Spleen (tissue), 11 donors: ENCODE measurements at regions not wholly inside any gene's neighbourhood (a gene's known extent, or its start where the extent isn't known, plus 50 kb on each side); places are given as distances from the start of the nearest gene placed in this dataset.

Experiments used
- DNase-seq: peaks from one replicate; pipeline ENCODE4 v3.0.0-alpha.2; 2020
- H3K27ac ChIP-seq, 8 donors: fragments of 200-600 bp; sonication (generic) in 7 of 8; 1 replicate in 4 of 8; 2 replicates in 4 of 8; pipeline versions ENCODE4 v1.5.0 to v1.8.0; 2016 to 2021; ENCODE audit warnings: inconsistent platforms in 4 of 8, mild to moderate bottlenecking in 4 of 8, moderate library complexity in 1 of 8
- H3K27me3 ChIP-seq, 7 donors: fragments of 200-600 bp; sonication (generic) in 6 of 7; replicated peaks in 1 of 7; 1 replicate in 4 of 7; 2 replicates in 3 of 7; pipeline versions ENCODE4 v1.5.0 to v1.8.0; 2016 to 2021; ENCODE audit warnings: inconsistent platforms in 3 of 7, mild to moderate bottlenecking in 1 of 7
- H3K36me3 ChIP-seq, 6 donors: fragments of 200-600 bp; sonication (generic) in 5 of 6; 1 replicate in 4 of 6; 2 replicates in 2 of 6; pipeline versions ENCODE4 v1.5.0 to v1.8.0; 2016 to 2021; ENCODE audit warnings: inconsistent platforms in 2 of 6
- H3K4me1 ChIP-seq, 6 donors: fragments of 200-600 bp; sonication (generic) in 5 of 6; 1 replicate in 3 of 6; 2 replicates in 3 of 6; pipeline versions ENCODE4 v1.5.0 to v1.8.0; 2016 to 2021; ENCODE audit warnings: inconsistent platforms in 3 of 6
- H3K4me3 ChIP-seq, 8 donors: fragments of 200-600 bp; sonication (generic) in 7 of 8; 1 replicate in 4 of 8; 2 replicates in 4 of 8; pipeline versions ENCODE4 v1.5.0 to v1.8.0; 2016 to 2021; ENCODE audit warnings: inconsistent platforms in 4 of 8, mild to moderate bottlenecking in 4 of 8, moderate library complexity in 2 of 8
- H3K9me3 ChIP-seq, 8 donors: fragments of 200-600 bp; sonication (generic) in 7 of 8; 1 replicate in 4 of 8; 2 replicates in 4 of 8; pipeline versions ENCODE4 v1.5.0 to v1.8.0; 2016 to 2021; ENCODE audit warnings: inconsistent platforms in 4 of 8
- CTCF ChIP-seq, 11 experiments: fragments of 200-600 bp in 7 of 11; fragments of 450-650 bp in 4 of 11; sonication (generic) in 4 of 11; IDR thresholded peaks in 8 of 11; conservative IDR thresholded peaks in 3 of 11; 1 replicate in 7 of 11; 2 replicates in 4 of 11; pipeline versions ENCODE4 v1.4.0 to v1.8.0; 2016 to 2021; ENCODE audit warnings: antibody characterized with exemption in 11 of 11, inconsistent platforms in 4 of 11, mild to moderate bottlenecking in 1 of 11
- POLR2A ChIP-seq, 3 donors: fragments of 450-650 bp; IDR thresholded peaks; one replicate each; pipeline ENCODE4 v1.5.1; 2017; ENCODE audit warnings: antibody characterized with exemption in 3 of 3, mild to moderate bottlenecking in 1 of 3
- POLR2AphosphoS5 ChIP-seq, 3 donors: sonication (generic); formaldehyde crosslinking; IDR thresholded peaks; one replicate each; pipeline ENCODE4 v1.5.1; 2017; ENCODE audit warnings: antibody characterized with exemption in 3 of 3
- WGBS, 5 donors: extraction: QIAGEN DNeasy Blood & Tissue Kit in 3 of 5; methylation state at CpG; one replicate each; pipeline versions ENCODE4 v1.1.5 to v1.1.7; 2013 to 2018; 5-methylcytosine and 5-hydroxymethylcytosine counted together
- intact Hi-C: fragments of 100-400 bp; cut with DNase I; formaldehyde crosslinking; loops from one replicate; pipeline ENCODE4 v1.15.0; 2023; ENCODE audit warnings: low total_unique reads
- donor health status: healthy with polysubstance abuse.
- donor health status: DM: no; HTN: no; CAD: no; lungs with moderate emphysema.
- donor health status: DM: no; HTN: no; CAD: no.
- donor health status: Bipolar disorder and iron deficiency.
- donor health status: healthy.
- donor health status: DM: no; HTN: no; CAD: no.
- donor health status: DM: yes; HTN: yes; CAD: no.

- H3K27me3 ChIP-seq = no peaks in the 10 kb centered on the region
- TF ChIP-seq POLR2A (IDR thresholded peaks at IDR 0.05) (no peak), POLR2AphosphoS5 (IDR thresholded peaks at IDR 0.05) (no peak), CTCF (IDR thresholded peaks at IDR 0.05 in 8 of 11, conservative IDR thresholded peaks at IDR 0.05 in 3 of 11) (no peak)
- no peak overlapping the region for H3K4me3 ChIP-seq
- intact Hi-C loops = no loop called here
- H3K4me1 ChIP-seq = no peaks in the 10 kb centered on the region
- H3K9me3 ChIP-seq = no peaks in the 10 kb centered on the region
- WGBS, 5 donors = 82 to 91% (median 89%) methylated on average over 5 of the region's 5 CpGs
- H3K27ac ChIP-seq = no peak overlapping the region
- no peak for DNase-seq
- no peaks in the 10 kb centered on the region for H3K36me3 ChIP-seq
Measured at GRCh38 chr13:105936816-105937215, 598.6 kb downstream of the EFNB2 start.

GRCh38 chr13:105929505-105929904 is 606.0 kb downstream of the EFNB2 start:
- no peak for DNase-seq
- Histone ChIP-seq H3K4me3 (no peak overlapping the region), H3K36me3 (no peaks in the 10 kb centered on the region), H3K27ac (no peak overlapping the region), H3K4me1 (no peaks in the 10 kb centered on the region), H3K9me3 (no peaks in the 10 kb centered on the region), H3K27me3 (no peaks in the 10 kb centered on the region)
- TF ChIP-seq POLR2A (IDR thresholded peaks at IDR 0.05) (no peak), POLR2AphosphoS5 (IDR thresholded peaks at IDR 0.05) (no peak)
- intact Hi-C loops = no loop called here
- WGBS, 5 donors = 81 to 95% (median 90%) methylated on average over 4 of the region's 4 CpGs

- Histone ChIP-seq H3K4me1 (no peaks in the 10 kb centered on the region), H3K4me3 (no peak overlapping the region), H3K27ac (no peak overlapping the region), H3K36me3 (no peaks in the 10 kb centered on the region), H3K9me3 (no peaks in the 10 kb centered on the region), H3K27me3 (no peaks in the 10 kb centered on the region)
- no peak for DNase-seq
- 82 to 92% (median 84%) methylated on average over 4 of the region's 4 CpGs for WGBS, 5 donors
- intact Hi-C loops = no loop called here
- TF ChIP-seq CTCF (IDR thresholded peaks at IDR 0.05 in 8 of 11, conservative IDR thresholded peaks at IDR 0.05 in 3 of 11) = no peak
- no peak for TF ChIP-seq POLR2A (IDR thresholded peaks at IDR 0.05)
- TF ChIP-seq POLR2AphosphoS5 (IDR thresholded peaks at IDR 0.05) = no peak
Measured at GRCh38 chr13:105928901-105929300, 606.6 kb downstream of the EFNB2 start.

- intact Hi-C loops = no loop called here
- Histone ChIP-seq H3K27me3 (no peaks in the 10 kb centered on the region), H3K36me3 (no peaks in the 10 kb centered on the region), H3K4me3 (no peak overlapping the region), H3K4me1 (no peaks in the 10 kb centered on the region), H3K9me3 (no peaks in the 10 kb centered on the region), H3K27ac (no peak overlapping the region)
- 69 to 76% (median 74%) methylated on average over 1 of the region's 1 CpG for WGBS, 5 donors
- TF ChIP-seq POLR2A (IDR thresholded peaks at IDR 0.05) (no peak), CTCF (IDR thresholded peaks at IDR 0.05 in 8 of 11, conservative IDR thresholded peaks at IDR 0.05 in 3 of 11) (no peak), POLR2AphosphoS5 (IDR thresholded peaks at IDR 0.05) (no peak)
- DNase-seq = no peak
Measured at GRCh38 chr13:105928048-105928447, 607.4 kb downstream of the EFNB2 start.

- no peaks in the 10 kb centered on the region for H3K27me3 ChIP-seq
- H3K9me3 ChIP-seq = no peaks in the 10 kb centered on the region
- H3K36me3 ChIP-seq = no peaks in the 10 kb centered on the region
- no peaks in the 10 kb centered on the region for H3K4me1 ChIP-seq
- 50 to 81% (median 63%) methylated on average over 2 of the region's 2 CpGs for WGBS, 5 donors
- no peak overlapping the region for H3K4me3 ChIP-seq
- no peak for DNase-seq
- no peak overlapping the region for H3K27ac ChIP-seq
- TF ChIP-seq POLR2AphosphoS5 (IDR thresholded peaks at IDR 0.05) = no peak
- TF ChIP-seq CTCF (IDR thresholded peaks at IDR 0.05 in 8 of 11, conservative IDR thresholded peaks at IDR 0.05 in 3 of 11) = no peak
- TF ChIP-seq POLR2A (IDR thresholded peaks at IDR 0.05) = no peak
- intact Hi-C loops = no loop called here
Measured at GRCh38 chr13:105925496-105925895, 610.0 kb downstream of the EFNB2 start.
